Gastrocnemius medialis (tissue), 4 donors: ENCODE measurements at regions not wholly inside any gene's neighbourhood (a gene's known extent, or its start where the extent isn't known, plus 50 kb on each side); places are given as distances from the start of the nearest gene placed in this dataset.

Source experiments
- POLR2A ChIP-seq, 2 donors: fragments of 450-650 bp; IDR thresholded peaks; one replicate each; pipeline ENCODE4 v1.6.1; 2017; ENCODE audit warnings: antibody characterized with exemption in 2 of 2, mild to moderate bottlenecking in 2 of 2, moderate library complexity in 2 of 2
- TF ChIP-seq, protein P1 (sequence below), 5 experiments: fragments of 450-650 bp in 3 of 5; fragments of 200-600 bp in 2 of 5; sonication (generic) in 2 of 5; IDR thresholded peaks in 4 of 5; conservative IDR thresholded peaks in 1 of 5; 1 replicate in 4 of 5; 2 replicates in 1 of 5; pipeline ENCODE4 v1.5.1; 2016 to 2019; ENCODE audit warnings: antibody characterized with exemption in 5 of 5, mild to moderate bottlenecking in 3 of 5, moderate library complexity in 3 of 5

DNA sequence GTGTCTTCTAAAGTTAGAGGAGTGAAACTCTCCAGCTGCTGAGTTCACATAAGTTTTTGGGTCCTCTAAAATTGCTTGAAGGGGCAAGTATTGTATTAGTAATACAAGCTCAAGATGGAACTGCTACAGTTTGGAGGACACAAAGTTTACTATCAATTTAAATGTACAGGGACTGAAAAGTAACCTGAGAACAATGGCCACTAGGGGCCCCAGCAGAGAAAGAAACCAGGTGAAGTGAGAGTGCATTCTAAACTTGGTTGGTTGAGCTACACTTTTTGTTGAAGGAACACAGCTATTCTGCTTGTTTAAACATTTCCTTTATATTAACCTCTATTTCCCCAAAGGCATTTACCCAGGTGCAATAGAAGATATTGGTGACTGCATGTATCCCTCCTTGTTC, 755.5 kb downstream of the GBE1 start:
- TF ChIP-seq, protein P1, sequence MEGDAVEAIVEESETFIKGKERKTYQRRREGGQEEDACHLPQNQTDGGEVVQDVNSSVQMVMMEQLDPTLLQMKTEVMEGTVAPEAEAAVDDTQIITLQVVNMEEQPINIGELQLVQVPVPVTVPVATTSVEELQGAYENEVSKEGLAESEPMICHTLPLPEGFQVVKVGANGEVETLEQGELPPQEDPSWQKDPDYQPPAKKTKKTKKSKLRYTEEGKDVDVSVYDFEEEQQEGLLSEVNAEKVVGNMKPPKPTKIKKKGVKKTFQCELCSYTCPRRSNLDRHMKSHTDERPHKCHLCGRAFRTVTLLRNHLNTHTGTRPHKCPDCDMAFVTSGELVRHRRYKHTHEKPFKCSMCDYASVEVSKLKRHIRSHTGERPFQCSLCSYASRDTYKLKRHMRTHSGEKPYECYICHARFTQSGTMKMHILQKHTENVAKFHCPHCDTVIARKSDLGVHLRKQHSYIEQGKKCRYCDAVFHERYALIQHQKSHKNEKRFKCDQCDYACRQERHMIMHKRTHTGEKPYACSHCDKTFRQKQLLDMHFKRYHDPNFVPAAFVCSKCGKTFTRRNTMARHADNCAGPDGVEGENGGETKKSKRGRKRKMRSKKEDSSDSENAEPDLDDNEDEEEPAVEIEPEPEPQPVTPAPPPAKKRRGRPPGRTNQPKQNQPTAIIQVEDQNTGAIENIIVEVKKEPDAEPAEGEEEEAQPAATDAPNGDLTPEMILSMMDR (IDR thresholded peaks at IDR 0.05 in 4 of 5, conservative IDR thresholded peaks at IDR 0.05 in 1 of 5), result no peak
- no peak for TF ChIP-seq POLR2A (IDR thresholded peaks at IDR 0.05)
